GM19239 (cell line): ENCODE measurements at regions not wholly inside any gene's neighbourhood (a gene's known extent, or its start where the extent isn't known, plus 50 kb on each side); places are given as distances from the start of the nearest gene placed in this dataset.
A peak's percentile ranks its signal among the peaks of the same experiment; 100 is the strongest.
"Not testable (repeated sequence)": the region's sequence is repeated elsewhere in the genome, so short reads cannot be mapped to it uniquely, and the experiment has no call there.

ENCODE experiments used
- DNase-seq: peaks from one replicate; pipeline ENCODE4 v3.0.0; 2011; ENCODE audit warnings: low spot score; ENCODE audit not compliant: insufficient read length
- FAIRE-seq: peaks from 2 replicates; lab custom pipeline; 2011; peaks lifted over from hg19 to GRCh38; lab: Jason Lieb, UNC

GRCh38 chr4:123621072-123621705 lies 224.6 kb downstream of the SPRY1 start:
- FAIRE-seq = peak; percentile 49
- DNase-seq = no peak

DNA sequence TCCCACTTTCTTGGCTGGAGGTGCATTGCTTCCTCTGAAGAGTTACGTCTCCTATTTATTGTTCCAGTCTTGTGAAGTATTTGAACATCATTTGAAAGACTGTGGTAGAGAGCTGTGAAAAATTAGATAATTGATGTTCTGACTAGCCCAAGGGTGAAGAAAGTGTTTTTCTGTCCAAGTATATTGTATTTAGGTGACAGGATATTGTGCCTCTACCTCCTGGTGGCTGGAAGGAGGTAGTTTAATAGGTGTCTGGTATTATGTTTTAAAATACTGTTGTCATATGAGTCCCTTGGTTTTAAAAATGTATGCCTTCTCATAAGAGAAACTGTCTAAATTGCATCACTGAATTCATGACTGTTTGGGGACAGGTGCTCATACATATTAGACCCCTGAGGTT lies 226.0 kb downstream of the SPRY1 start:
- DNase-seq (no peak), FAIRE-seq (no peak)

- DNase-seq (no peak), FAIRE-seq (no peak)
These were observed 227.0 kb downstream of the SPRY1 start for GRCh38 chr4:123623611-123624010.

DNA sequence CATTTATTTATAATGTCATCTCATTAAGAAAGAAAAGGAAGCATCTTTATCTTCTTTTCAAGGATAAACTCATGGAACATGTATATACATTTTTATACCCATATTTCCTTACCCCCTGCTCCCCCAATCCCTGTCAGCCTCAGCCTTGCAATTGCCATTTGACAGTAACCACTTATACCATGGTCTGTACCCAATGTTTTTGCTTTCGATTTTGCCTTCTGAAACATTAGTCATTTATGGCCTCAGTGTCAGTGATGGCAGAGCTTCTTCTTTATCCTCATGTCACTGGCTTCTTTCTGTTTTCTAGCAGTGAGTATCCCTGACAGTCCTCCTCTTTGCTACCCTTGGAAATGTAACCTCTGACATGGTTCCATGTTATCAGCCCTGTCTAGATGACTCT lies 228.4 kb downstream of the SPRY1 start:
- FAIRE-seq = no peak
- DNase-seq = no peak

DNA sequence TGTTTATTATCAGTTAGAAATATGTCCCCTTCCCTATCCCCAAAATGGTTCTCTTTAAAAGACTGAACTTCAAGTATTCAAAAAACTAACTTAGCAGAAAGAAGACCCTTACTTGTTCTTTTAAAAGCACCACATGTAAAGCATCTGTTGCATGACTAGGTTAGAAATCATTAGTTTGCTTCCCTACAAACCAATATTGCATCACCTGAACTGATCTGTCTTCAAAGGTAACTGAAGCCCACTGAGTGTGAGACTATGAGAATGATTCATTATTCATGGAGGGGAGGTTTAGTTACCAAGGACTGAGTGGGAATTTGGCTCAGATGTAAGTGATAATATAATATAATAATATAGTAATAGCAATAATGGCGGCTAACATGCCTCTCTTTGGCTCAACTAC lies 231.7 kb downstream of the SPRY1 start:
- DNase-seq (no peak), FAIRE-seq (no peak)

DNA sequence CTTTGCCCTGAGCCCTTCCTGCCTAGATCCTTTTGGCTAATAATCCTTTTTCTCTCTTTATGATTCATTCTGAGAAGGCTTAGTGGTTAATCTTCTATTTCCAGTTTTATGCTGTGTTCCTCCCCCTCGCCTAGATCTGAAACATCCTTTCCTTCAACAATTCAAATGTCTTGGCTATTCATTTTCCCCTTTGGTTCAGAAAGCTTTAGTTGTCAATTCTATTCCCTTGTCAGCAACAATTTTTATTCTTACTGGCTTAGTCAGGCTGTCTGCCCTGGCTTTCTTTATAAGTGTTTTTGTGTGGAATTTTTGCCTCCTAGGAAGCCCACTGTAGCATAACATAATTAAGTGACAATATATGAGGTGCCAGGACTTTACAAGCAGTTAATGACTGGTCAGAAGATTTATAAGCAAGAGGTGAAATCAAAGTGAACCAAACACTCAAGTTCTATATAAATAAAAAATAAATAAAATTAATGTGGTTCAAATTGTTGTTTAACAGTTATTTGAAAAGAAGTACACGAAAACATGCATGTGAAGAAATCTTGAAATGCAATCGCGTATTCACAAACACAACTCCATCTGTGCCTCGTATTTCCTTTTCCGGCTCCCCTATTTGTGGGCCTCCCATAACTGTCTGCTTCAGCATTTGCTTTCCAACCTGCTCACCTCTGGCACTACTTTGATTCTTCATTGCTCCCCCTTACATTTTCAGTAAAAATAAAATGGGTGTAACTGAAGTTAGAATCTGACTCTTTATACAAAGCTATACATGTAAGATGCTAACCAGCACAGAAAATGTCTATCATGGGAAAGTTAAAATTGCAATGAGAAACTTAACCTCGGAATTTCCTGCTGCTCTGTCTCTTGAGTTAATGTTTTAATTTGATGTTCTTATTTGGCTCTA lies 235.4 kb downstream of the SPRY1 start:
- FAIRE-seq = no peak
- DNase-seq = no peak

DNA sequence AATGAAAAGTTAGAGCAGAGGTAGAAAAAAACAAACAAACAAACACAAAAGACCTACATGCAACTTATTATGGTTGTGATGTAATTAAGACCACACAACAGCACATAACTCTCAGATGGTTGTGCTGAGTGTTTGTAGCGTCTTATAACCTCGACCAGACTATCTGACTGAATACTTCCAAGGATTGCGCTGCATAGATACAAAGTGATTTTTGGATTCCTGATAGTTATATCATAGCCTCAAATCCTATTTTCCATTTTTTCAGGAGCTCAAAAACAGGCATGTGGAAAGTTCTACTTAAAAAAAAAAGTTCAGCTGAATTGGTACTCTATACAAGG lies 236.1 kb downstream of the SPRY1 start:
- FAIRE-seq = no peak

GRCh38 chr4:123638834-123639233 lies 242.2 kb downstream of the SPRY1 start:
- DNase-seq = no peak
- no peak for FAIRE-seq

More for the DNA sequence above, 236.1 kb downstream of the SPRY1 start:
- no peak for DNase-seq

DNA sequence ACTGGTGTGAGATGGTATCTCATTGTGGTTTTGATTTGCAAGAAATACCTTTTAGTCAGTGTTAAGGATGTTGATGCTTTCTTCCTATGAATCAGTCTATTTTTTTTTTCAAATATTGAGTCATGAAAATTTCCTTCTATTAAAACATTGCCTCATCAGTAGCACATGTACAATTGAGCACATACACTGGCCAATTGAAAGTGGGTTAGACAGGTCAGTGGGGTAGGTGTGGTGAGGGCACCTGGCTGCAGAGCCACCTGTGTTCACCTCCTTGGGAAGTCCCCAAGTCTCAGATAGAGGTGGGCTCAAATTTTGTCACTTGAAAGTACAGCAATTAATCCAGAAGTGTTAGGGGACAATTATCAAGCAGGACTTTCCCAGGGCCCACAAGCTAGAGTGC lies 243.7 kb downstream of the SPRY1 start:
- no peak for DNase-seq
- FAIRE-seq = no peak

DNA sequence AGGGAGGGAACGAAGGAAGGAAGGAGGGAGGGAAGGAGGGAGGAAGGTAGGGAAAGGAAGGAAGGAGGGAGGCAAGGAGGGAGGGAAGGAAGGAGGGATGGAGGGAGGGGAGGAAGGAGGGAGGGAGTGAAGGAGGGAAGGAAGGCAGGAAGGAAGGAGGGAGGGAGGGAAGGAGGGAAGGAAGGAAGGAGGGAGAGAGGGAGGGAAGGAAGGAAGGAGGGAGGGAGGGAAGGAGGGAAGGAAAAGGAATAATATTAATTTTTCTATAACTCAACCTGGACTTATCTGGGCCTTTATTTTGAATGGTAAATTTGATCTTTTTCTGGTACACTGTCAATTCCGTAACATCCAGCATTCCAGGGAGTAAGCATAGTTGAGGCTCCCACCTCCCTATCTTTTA lies 244.2 kb downstream of the SPRY1 start:
- DNase-seq (no peak), FAIRE-seq (no peak)

DNA sequence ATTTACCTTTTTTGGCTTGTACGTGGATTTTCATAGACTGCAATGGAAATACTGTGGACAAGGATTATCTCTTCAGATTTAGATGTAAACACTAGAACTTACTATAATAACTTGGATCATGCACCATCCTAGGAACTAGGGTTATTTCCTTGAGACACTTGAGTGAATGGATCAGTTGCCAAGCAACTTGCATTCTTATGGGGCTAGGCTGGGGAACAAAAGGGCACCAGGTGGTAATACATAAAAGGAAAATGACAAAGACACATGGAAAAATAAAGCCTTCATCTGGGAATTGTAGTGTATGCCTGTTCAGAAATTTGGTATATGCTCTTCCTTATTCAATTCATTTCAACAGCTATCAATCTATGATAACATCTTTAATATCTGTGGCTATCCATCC lies 247.1 kb downstream of the SPRY1 start:
- FAIRE-seq (no peak), DNase-seq (no peak)

GRCh38 chr4:123649250-123649644 lies 252.7 kb downstream of the SPRY1 start:
- FAIRE-seq (peak; percentile 95), DNase-seq (peak; percentile 15)

DNA sequence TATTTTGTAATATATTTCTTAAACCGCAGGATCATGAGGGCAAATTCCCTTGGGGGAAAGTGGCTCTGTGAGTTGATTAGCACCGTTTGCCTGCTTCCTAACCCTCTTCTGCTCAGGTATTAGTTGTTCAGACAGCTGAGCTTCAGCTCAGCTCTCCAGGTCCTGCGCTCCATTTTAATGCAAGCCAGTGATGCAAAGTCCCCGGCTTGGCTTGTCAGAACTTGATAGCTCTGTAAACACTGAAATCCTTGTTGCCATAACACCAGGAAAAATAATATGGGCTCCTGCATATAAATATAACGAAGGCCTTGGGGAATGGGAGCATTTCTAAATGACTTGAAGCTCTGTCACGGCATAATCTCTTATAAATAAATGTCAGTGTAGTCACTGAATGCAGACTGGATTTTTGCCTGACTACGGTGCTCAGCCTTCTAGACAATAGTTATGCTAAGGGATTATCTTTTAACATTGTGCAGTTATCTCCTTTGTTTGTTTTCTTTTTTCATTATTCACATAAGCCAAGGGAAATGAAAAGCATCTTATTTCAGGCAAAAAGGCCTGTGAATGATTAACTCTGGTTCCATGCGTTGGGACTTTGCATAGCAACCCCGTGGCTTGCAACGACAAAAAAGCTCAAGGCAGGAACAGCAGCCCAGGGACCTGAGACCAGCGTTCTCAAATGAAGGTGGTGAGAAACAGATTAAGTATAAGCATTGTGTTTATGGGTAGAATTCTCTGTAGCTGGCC lies 253.2 kb downstream of the SPRY1 start:
- peak; percentile 62 for FAIRE-seq
- DNase-seq = no peak

GRCh38 chr4:123651066-123651465 lies 254.5 kb downstream of the SPRY1 start:
- DNase-seq (no peak), FAIRE-seq (no peak)

DNA sequence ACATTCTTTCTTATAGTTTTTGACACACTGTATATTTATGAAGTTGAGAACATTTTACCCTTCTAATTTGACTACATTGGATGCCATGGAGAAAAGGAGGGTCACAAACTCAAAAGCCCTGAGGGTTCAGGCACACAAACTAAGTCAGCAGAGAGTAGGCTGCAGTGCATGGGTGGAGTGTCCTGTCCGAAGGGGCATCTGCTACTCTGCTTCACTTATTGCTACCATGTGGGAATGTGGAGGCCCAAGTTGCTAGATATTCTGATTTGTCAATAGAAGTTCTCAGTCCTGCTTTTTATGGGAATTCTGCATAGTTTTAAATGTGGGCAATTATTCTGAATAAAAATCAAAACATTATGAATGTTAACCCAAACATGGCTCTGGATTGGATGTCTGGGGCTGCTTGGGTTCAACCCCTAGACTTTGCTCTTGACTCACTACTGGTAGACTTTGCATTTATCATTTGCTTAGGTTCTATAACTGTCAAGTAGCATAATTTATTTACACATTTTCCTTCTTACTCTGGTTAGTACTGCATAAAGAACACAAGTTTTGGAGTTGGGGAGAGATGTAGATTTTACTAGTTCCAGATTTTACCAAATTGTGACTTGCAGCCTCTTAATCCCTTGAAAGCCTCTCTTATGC lies 255.1 kb downstream of the SPRY1 start:
- no peak for FAIRE-seq

DNA sequence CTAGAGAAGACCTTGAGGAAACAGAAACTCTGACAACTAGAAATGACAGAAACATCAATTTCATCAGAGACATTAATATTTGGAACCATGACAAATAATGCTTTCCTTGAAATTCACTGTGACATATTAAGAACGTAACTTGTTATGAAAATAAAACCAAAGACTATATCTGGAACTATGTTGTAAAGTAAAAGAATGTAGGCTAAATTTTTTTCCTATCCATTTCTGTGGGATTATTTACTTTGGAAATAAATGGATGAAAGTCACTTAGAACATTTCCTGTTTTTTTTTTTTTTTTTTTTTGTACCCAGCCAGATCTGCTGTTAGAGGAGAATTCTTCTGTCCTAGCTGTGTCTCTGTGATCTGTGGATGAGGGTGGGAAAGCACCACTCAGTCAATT lies 255.9 kb downstream of the SPRY1 start:
- no peak for FAIRE-seq
- no peak for DNase-seq

More for the DNA sequence above, 255.1 kb downstream of the SPRY1 start:
- no peak for DNase-seq

DNA sequence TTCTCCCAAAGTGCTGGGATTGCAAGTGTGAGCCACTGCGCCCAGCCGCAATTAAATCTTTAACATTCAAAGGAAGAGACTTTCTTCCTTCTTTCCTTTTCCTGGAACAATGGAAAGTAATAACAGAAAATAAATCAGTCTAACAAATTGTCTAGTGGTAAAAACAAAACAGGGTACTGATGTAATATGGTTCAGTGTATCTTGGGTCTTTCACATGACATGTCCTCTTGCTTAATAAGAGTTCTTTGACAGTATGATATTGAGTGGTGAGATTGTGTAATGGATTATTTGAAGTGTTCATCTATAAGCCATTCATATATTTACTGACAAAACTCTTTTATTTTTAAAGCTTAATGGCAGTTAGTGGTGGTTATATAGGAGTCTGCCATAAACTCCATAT lies 256.6 kb downstream of the SPRY1 start:
- FAIRE-seq (no peak), DNase-seq (no peak)

DNA sequence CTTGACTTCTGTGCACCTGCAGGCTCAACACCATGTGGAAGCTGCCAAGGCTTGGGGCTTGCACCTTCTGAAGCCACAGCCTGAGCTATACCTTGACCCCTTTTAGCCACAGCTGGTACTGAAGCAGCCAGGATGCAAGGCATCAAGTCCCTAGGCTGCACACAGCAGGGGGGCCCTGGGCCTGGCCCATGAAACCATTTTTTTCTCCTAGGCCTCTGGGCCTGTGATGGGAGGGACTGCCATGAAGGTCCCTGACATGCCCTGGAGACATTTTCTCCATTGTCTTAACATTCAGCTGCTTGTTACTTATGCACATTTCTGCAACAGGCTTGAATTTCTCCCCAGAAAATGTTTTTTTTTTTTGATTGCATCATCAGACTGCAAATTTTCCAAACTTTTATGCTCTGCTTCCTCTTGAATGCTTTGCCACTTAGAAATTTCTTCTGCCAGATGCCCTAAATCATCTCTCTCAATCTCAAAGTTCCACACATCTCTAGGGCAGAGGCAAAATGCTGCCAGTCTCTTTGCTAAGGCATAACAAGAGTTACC lies 260.2 kb downstream of the SPRY1 start:
- DNase-seq, FAIRE-seq: not testable (repeated sequence)

GRCh38 chr4:123657606-123658005 lies 261.0 kb downstream of the SPRY1 start:
- FAIRE-seq, DNase-seq: not testable (repeated sequence)

GRCh38 chr4:123659262-123659661 lies 262.7 kb downstream of the SPRY1 start:
- FAIRE-seq = no peak
- no peak for DNase-seq
